ENCODE measurements at regions not wholly inside any gene's neighbourhood (a gene's known extent, or its start where the extent isn't known, plus 50 kb on each side); places are given as distances from the start of the nearest gene placed in this dataset.

- Histone ChIP-seq H3K27me3 (no peaks in the 10 kb centered on the region), H3K9me3 (no peaks in the 10 kb centered on the region), H3K4me1 (no peaks in the 10 kb centered on the region), H3K4me3 (peak overlapping the region in 1 of 2 donors; percentile 33), H3K27ac (no peak overlapping the region), H3K36me3 (no peaks in the 10 kb centered on the region)
- TF ChIP-seq, protein P1, sequence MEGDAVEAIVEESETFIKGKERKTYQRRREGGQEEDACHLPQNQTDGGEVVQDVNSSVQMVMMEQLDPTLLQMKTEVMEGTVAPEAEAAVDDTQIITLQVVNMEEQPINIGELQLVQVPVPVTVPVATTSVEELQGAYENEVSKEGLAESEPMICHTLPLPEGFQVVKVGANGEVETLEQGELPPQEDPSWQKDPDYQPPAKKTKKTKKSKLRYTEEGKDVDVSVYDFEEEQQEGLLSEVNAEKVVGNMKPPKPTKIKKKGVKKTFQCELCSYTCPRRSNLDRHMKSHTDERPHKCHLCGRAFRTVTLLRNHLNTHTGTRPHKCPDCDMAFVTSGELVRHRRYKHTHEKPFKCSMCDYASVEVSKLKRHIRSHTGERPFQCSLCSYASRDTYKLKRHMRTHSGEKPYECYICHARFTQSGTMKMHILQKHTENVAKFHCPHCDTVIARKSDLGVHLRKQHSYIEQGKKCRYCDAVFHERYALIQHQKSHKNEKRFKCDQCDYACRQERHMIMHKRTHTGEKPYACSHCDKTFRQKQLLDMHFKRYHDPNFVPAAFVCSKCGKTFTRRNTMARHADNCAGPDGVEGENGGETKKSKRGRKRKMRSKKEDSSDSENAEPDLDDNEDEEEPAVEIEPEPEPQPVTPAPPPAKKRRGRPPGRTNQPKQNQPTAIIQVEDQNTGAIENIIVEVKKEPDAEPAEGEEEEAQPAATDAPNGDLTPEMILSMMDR (IDR thresholded peaks at IDR 0.05): no peak
- intact Hi-C loops (cut with DNase I): no loop called here
- DNase-seq (ENCODE audit: low spot score in 2 of 2): peak in 1 of 2 donors; percentile 65
Observed at GRCh38 chr18:57210107-57210715, 63.3 kb downstream of the BOD1L2 start.

- no peak overlapping the region for H3K4me3 ChIP-seq
- H3K4me1 ChIP-seq: no peaks in the 10 kb centered on the region
- intact Hi-C loops (cut with DNase I): no loop called here
- H3K9me3 ChIP-seq: no peaks in the 10 kb centered on the region
- no peaks in the 10 kb centered on the region for H3K27me3 ChIP-seq
- no peaks in the 10 kb centered on the region for H3K36me3 ChIP-seq
- TF ChIP-seq, protein P1 (IDR thresholded peaks at IDR 0.05): no peak
- DNase-seq (ENCODE audit: low spot score in 2 of 2): no peak
- no peak overlapping the region for H3K27ac ChIP-seq
Observed at GRCh38 chr18:57210716-57211411, 64.0 kb downstream of the BOD1L2 start.

GRCh38 chr18:57211412-57211750 is 64.5 kb downstream of the BOD1L2 start:
- Histone ChIP-seq H3K9me3 (no peaks in the 10 kb centered on the region), H3K27me3 (no peaks in the 10 kb centered on the region), H3K36me3 (no peaks in the 10 kb centered on the region), H3K27ac (no peak overlapping the region), H3K4me1 (no peaks in the 10 kb centered on the region), H3K4me3 (no peak overlapping the region)
- DNase-seq (ENCODE audit: low spot score in 2 of 2): no peak
- TF ChIP-seq, protein P1 (IDR thresholded peaks at IDR 0.05): no peak
- intact Hi-C loops (cut with DNase I): no loop called here

DNA sequence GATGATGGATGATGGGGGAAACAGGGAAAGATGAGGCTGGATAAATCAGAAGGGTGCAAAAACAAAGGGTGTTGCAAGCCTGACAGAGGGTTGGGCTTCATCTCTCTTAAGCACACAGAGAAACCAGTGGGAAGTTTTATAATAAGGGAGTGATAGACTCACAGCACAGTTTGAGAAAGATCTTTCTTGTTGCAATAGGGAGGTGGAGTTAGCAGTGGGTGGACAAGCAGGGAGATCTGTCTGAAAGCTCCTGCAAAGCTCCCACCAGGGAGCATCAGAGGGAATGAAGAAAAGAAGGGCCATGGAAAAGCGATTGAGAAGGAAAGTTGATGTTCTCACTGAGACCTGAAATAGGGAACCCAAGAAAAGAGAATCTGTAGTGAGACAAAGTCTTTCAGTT is 64.9 kb downstream of the BOD1L2 start:
- intact Hi-C loops (cut with DNase I): no loop called here
- Histone ChIP-seq H3K4me1 (no peaks in the 10 kb centered on the region), H3K27me3 (no peaks in the 10 kb centered on the region), H3K9me3 (no peaks in the 10 kb centered on the region), H3K36me3 (no peaks in the 10 kb centered on the region), H3K4me3 (no peak overlapping the region), H3K27ac (no peak overlapping the region)
- DNase-seq (ENCODE audit: low spot score in 2 of 2): no peak
- TF ChIP-seq, protein P1 (IDR thresholded peaks at IDR 0.05): no peak

- H3K4me3 ChIP-seq: no peak overlapping the region
- intact Hi-C loops (cut with DNase I): no loop called here
- H3K27me3 ChIP-seq: no peaks in the 10 kb centered on the region
- DNase-seq (ENCODE audit: low spot score in 2 of 2): no peak
- H3K27ac ChIP-seq: no peak overlapping the region
- TF ChIP-seq, protein P1 (IDR thresholded peaks at IDR 0.05): no peak
- H3K4me1 ChIP-seq: no peaks in the 10 kb centered on the region
- H3K36me3 ChIP-seq: no peaks in the 10 kb centered on the region
- no peaks in the 10 kb centered on the region for H3K9me3 ChIP-seq
Observed at GRCh38 chr18:57212678-57213077, 65.8 kb downstream of the BOD1L2 start.
